Globus pallidus (tissue), 1 donor: ENCODE measurements at regions not wholly inside any gene's neighbourhood (a gene's known extent, or its start where the extent isn't known, plus 50 kb on each side); places are given as distances from the start of the nearest gene placed in this dataset.
"Not testable (repeated sequence)": the region's sequence is repeated elsewhere in the genome, so short reads cannot be mapped to it uniquely, and the experiment has no call there.

ENCODE experiments used
- DNase-seq: peaks from one replicate; pipeline ENCODE4 v3.0.0-alpha.2; 2015; ENCODE audit warnings: low spot score

DNA sequence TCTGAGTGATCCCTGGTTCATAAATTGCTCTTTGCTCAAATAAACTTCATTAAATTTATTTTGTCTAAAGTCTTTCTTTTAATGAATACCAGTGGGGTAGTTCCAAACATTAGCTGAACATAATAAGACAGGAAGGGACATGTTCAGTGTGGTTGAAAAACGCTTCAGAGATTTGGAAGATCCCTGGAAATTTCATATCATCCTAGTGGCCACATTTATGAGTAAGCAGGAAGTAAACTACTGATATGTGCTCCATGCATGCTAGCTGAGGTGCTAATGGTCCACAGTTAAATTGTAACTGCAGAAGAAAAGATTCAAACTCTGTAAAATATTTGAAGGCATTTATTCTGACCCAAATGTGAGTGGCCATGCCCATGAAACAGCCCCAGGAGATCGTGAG lies 1328.7 kb downstream of the ADGRL3 start:
- DNase-seq, result no peak

DNA sequence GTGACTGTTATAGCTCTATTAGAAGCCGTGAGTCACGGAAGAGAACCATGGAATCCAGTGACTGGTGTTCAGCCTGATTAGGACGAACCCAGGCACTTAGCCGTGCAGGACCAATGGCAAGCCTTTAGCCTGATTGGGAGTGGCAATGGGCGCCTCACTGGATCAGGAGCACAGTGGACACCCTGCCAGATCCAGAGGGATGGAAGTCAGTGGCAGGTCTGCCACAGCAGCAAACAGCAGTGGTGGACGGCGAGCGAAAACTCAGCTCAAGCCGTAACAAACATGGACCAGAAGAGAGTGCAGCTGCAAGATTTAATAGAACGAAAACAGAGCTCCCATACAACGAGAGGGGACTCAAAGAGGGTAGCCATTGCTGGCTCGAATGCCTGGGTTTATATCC lies 1326.5 kb downstream of the ADGRL3 start:
- no peak for DNase-seq

DNA sequence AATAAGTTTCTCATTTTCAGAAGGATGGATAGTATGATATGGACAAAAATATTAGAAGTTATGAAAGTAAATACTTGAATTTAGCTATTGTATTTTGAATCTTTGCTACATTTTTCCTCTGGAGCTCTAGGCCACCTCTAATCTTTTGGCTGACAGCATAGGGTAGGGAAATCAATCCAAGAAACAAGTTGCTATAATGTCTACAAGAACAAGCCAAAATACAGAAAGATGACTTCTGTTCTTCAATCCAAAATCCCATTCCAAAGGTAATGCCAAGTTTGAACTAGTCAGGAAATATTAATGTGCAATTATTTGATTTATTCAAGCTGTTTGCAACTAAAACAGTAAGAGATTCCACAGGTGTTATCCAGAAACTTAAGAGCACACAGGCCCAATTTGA lies 1323.1 kb downstream of the ADGRL3 start:
- no peak for DNase-seq

DNA sequence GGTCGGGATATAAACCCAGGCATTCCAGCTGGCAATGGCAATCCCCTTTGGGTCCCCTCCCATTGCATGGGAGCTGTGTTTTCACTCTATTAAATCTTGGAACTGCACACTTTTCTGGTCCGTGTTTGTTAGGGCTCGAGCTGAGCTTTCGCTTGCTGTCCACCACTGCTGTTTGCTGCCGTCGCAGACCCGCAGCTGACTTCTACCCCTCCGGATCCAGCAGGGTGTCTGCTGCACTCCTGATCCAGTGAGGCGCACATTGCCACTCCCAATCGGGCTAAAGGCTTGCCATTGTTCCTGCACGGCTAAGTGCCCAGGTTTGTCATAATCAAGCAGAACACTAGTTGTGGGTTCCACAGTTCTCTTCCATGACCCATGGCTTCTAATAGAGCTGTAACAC lies 1322.1 kb downstream of the ADGRL3 start:
- no peak for DNase-seq

DNA sequence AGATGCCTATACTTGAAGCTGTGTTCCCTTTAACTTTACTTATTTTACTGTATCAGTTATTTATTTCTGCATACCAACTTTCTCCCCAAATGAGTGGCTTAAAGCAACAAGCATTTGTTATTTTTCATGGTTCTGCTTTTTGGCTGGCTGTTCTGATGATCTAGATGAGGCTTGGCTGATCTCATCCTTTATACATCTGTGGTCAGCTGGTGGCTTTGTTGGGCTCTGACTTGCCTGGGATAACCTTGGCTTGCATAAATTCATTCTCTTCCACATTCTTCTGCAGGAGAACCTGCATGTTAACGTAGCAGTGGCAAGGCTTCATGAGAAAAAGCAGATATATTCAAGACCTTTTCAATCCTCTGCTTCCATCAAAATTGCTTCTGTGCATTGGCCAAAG lies 1317.6 kb downstream of the ADGRL3 start:
- DNase-seq, result no peak

DNA sequence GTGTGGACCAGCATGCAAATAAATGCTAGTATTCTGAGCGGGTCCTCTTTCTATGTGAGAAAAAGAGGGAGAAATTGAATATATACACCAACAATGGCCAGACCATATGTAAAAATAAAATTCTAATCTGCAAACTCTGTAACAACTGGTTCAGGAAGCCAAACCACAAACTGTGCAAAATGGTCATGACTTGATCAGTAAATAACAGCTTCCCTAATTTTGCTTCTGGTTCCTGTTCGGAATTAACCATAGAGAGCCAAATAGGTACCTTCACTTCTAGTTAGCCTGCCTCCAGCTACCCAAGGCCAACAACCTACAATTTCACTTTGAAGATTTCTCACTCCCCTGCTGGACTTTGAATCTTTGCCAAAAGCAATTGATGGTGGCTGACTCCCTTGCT lies 1313.2 kb downstream of the ADGRL3 start:
- DNase-seq, result no peak

DNA sequence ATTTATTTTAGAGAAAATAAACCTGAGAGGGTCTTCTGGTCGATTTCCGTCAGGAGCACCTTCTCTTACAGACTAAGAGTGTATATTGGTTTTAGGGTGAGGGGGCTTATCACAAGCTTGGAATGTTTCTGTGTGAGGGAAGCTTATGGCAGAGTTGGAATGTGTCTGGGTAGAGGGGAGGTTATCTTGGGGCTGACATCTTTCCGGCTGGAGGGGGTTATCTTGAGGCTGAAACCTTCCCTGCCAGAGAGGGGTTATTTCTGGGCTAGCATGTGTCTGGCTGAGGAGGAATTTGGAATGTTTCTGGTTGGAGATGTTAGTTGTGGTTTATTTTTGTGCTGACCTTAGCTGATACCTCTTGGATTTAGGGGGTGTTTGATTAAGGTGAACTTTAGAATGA lies 1312.1 kb downstream of the ADGRL3 start:
- no peak for DNase-seq

DNA sequence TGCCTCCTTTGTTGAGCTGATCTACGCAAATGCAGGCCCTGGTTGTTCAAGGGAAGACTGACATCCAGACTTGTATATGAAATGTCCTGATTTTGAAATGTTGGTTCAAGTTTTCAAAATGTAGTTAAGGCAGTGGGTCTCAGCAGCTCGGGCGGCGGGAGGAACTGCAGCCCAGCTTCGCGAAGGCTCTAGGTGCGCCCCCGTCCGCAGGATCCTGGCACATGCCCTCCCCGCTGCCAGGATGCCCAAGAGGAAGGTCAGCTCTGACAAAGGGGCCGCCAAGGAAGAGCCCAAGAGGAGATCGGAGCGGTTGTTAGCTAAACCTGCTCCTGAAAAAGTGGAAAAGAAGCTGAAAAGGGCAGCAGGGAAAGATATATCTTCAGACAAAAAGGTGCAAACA lies 1310.1 kb downstream of the ADGRL3 start:
- no peak for DNase-seq

DNA sequence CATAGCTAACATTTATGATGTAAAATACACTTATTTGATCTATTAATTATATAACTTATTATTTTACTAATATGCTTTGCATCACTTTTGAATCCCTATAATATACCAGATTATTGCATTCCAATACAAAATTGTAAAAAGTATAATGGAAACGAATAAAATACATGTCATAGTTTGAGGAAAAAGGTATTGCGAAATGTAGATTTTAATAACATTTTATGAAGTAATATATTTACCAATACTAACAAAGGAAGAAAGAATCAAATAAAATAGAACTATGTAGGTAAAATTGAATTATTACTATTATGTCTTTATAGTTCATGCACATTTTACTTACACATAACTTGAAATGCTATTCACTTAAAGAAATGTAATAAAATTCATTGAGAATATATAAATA lies 1300.2 kb downstream of the ADGRL3 start:
- no peak for DNase-seq

DNA sequence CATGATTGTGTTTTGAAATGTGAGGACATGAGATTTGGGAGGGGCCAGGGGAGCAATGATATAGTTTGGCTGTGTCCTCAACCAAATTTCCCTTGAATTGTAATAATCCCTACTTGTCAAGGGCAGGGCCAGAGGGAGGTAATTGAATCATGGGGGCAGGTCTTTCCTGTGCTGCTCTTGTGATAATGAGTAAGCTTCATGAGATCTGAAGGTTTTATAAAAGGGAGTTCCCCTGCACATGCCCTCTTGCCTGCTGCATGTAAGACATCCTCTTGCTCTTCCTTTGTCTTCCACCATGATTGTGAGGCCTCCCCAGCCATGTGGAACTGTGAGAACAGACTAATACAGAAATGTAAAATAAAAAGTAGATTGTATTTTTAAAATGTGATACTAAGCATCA lies 1294.9 kb downstream of the ADGRL3 start:
- no peak for DNase-seq

DNA sequence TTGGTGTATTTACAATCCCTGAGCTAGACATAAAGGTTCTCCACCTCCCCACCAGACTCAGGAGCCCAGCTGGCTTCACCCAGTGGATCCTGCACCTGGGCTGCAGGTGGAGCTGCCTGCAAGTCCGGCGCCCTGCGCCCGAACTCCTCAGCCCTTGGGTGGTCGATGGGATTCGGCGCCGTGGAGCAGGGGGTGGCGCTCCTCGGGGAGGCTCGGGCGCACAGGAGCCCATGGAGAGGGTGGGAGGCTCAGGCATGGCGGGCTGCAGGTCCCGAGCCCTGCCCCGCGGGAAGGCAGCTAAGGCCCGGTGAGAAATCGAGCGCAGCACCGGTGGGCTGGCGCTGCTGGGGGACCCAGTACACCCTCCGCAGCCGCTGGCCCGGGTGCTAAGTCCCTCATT lies 1291.6 kb downstream of the ADGRL3 start:
- not testable (repeated sequence) for DNase-seq

DNA sequence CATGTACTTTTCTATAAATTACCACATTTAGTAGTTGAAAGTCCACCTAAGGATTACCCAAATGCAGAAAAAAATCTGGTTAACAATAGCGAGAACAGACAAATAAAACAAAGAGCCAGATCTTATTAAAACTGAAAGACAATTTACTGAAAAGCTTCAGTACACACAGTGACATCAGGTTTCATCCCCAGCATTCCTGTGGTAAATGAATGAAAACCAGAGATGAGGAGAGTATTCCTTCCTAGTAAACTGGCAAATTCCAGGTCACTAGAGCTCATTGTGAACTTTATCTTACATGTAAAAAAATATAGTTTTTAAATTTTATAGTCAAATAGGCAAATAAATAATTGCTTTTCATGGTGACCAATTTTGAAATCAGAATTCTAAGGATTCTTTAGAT lies 1290.5 kb downstream of the ADGRL3 start:
- no peak for DNase-seq

DNA sequence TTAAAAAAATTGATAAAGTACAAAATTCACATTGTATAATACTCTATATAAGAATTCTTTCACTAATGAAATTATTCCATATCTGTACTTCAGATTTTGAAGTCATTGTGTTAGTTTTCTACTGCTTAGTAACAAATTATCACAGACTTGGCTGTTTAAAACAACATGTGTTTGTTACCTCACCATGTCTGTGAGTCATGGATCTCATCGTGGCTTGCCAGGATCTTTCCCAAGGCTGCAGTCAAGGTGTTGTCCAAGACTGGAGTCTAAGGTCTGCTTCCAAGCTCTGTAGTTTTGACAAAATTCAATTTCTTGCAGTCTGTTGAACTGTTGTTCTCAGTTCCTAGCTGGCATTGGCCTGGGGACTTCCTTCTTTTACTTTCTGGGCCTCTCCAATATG lies 1286.9 kb downstream of the ADGRL3 start:
- DNase-seq, result no peak

DNA sequence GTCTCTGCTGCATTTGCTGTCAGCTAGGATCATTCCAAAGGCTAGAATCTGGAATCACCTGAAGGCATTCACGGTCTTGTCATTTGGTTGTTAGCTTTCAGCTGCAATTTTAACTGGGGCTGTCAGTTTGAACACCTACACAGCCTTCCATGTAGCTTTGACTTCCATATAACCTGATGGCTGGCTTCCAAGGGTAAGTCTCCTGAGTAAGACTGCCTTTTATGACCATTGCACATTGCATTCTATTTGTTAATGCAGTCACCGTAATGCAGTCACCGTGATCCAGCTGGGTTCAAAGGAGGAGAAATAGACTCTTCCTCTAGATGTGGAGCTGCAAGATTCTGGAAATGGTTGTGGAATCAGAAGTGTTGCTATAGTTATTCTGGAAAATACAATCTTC lies 1284.2 kb downstream of the ADGRL3 start:
- DNase-seq, result no peak

DNA sequence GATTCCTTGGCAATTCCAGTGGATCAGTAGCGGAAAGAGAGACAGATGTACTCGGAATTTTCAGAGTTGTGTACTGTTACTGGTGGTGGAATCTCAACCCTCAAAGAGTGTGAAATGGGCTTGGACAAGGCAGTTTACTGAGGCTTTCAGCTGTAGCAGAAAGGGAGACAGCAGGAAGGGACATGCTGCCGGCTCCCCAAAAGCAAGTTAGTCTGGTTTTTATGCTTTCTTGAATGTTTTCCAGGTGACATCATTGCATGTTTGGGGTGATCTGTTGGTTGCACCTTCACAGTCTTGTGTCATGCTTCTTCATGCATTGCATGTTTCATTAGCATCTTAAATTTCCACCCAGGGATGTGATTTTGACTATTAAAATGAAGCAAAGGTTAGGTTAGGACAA lies 1282.2 kb downstream of the ADGRL3 start:
- no peak for DNase-seq

DNA sequence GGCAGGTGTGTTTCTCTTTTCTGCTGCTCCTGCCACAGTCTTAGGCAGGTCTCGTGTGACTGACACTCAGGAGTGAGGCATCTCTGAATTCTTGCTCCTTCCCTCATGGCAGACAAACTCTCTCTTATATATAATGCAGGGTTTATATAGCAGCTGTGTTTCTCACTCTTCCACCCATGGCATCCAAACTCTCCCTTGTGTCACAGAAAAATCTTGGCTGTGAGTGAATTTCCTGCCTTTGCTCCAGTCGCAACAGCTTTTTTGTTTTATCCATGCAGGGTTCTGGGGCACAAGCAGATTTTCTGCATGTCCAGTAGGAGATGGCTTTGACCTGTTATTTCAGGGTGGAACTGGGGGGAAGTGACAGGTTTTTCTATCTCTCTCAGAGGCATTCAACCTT lies 1275.5 kb downstream of the ADGRL3 start:
- no peak for DNase-seq

DNA sequence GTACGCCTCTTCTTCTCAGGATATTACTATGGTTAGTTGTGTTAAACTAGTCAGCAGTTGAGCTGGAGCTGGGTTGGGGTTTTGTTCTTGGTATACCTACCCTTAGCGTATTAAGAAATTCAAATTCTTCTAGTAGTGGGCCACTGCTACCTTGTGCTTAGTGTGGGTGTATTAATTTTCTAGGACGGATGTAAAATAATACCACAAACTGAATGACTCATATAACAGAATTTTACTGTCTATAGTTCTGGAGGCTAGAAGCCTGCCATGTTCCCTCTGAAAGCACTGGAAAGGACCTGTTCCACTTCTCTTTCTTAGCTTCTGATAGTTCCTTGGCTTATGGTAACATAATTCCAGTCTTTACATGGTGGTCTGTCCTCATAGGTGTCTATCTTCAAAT lies 1274.7 kb downstream of the ADGRL3 start:
- no peak for DNase-seq

DNA sequence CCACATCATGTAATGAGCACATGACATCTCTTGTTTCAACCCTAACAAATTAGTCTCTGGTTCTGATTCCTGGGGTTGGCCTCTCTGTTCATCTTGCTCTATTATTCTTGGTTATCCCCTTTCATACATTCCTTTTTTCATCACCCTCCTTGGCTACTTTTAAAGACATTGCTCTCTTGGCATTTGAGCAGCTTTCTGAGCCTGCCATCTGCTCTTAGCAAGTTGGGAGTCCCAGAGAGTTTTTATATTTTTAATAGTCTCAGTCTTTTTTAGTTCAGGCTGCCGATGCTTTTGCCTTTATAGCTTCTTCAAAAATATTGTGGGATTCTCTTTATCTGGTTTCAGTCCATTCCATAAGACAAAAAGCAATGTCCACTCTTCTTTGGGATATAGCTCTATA lies 1270.9 kb downstream of the ADGRL3 start:
- no peak for DNase-seq

DNA sequence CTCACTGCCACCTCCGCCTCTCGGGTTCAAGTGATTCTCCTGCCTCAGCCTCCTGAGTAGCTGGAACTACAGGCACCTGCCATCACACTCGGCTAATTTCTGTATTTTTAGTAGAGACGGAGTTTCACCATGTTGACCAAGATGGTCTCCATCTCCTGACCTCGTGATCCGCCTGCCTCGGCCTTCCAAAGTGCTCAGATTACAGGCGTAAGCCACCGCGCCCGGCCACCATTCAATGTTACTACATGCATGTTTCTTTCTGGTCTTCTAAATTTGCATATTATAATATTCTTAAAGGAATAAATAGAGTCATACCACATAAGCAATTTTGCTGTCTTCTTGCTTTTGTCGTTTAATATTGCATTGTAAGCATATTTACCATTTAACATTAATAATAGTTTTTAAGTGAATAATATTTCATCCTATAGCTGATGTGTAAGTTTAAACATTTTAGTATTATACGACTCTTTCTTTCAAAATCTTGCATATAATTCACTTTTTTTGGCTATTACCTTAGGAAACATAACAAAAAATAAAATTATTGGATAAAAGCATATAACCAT lies 1270.4 kb downstream of the ADGRL3 start:
- DNase-seq, result no peak

DNA sequence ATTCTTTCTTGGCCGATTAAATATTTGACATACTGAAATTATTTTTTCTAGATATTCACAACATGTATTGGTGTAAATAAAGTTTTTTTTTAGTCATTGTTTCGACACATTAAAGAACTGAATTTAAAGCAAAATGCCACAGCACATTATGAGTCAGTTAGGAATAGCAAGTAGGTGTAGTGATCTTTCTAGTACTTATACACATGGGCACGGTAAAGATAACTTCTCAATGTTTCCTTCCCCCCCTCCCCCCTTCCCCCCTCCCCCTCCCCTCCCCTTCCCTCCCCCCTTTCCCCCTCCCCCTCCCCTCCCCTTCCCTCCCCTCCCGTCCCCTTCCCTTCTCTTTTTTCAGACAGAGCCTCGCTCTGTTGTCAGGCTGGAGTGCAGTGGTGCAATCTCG lies 1269.9 kb downstream of the ADGRL3 start:
- no peak for DNase-seq

DNA sequence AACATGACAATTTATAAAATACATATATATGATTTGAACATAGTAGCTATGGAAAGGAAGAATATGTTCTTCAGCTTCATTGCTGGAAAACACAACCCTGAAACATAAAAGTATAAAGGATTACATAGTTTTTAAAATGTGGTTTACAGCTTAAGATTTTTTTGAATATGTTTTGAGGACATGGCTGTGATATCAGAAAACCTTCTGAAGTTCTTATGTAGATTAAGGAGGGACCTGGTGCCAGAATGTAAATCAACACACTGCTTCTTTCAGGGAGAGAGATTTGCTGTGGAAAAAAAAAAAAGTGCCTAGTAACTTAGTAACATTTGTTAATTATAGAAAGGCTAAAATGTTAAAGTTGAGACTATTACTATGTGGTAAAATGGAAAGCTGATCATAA lies 1261.8 kb downstream of the ADGRL3 start:
- no peak for DNase-seq

DNA sequence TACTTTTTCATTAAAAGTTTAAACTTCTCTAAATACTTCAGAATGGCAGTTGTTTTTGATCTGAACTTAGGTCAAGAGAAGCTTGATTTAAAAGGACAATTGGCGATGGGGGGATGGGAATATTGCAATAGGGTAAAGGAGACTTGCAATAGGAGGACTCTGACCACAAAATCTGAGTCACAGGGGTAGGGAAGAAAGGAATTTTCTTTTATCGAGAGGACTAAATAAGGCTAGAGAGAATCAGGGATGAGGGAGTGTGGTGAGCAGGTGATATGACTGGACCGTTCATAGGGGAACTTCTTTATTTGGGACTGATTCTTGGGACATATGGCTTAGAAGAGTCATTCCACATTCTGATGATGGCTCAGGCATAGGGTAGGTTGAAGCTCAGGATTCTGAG lies 1260.2 kb downstream of the ADGRL3 start:
- no peak for DNase-seq

DNA sequence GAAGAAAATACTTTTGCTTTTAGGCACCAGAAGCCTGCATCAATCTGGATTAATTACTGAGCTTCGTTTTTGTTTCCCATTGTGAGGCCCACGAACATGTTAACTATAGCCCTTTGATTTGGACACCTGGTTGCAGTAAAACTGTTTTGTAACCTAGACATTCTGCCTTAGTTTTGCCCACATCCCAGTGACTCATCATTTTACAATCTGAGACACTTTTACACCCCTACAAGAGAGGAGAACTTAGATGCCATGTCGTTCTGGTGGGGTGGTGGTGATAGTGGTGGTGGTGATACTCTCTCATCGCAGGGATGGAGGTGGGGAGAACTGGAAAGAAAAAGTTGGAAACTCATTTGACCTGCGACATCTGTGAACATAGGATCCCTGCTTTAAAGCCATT lies 1257.2 kb downstream of the ADGRL3 start:
- no peak for DNase-seq

DNA sequence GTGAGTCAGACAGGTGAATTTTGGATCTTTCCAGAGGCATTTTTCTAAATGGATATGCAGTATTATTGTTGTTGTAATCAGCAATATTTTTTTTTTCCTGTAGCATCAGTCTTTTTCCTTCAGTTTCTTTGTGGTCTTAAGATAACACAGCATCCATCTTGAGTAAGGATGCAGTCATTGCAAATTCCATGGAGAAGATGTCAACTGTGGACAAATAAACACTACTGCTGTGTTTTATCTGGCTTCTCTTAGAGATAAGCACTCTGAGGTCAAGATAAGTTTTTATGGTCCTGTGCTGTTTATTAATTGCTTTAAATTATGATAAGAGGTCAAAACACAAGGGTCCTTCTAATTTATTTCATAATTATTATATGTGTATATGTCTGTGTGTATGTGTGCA lies 1255.7 kb downstream of the ADGRL3 start:
- DNase-seq, result no peak

DNA sequence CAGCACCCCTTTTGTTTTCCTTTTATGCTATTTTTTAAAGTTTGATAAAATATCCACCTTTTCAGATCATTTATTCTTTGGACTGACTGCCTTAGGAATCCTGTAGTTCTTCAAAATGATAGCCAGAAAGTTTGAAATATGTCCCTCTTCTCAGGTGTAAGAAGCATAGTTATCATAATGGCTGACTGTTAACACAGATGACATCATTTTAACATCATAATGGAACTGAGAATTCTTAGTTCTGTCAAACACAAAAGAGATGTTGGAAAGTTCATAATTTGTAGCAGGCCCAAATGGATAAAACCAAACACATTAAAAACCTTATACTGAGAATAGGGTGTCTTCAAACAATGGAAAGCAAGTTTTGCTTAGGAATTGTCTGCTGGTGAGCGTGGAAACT lies 1254.4 kb downstream of the ADGRL3 start:
- no peak for DNase-seq
